Left lung (tissue), 4 donors: ENCODE measurements at regions not wholly inside any gene's neighbourhood (a gene's known extent, or its start where the extent isn't known, plus 50 kb on each side); places are given as distances from the start of the nearest gene placed in this dataset.
A peak's percentile ranks its signal among the peaks of the same experiment; 100 is the strongest.
"Not testable (repeated sequence)": the region's sequence is repeated elsewhere in the genome, so short reads cannot be mapped to it uniquely, and the experiment has no call there.

Experiments used
- ATAC-seq: fragments of 200-7000 bp; cut with Tn5 transposase; one replicate; pipeline ENCODE4 v1.9.1; 2020; ENCODE audit warnings: moderate library complexity
- DNase-seq, 4 donors: peaks; one replicate each; pipeline ENCODE4 v3.0.0-alpha.2; 2013 to 2020
- H3K27ac ChIP-seq, 2 donors: fragments of 200-600 bp; sonication (generic) in 1 of 2; one replicate each; pipeline versions ENCODE4 v1.5.0 to v1.8.0; 2020 to 2021
- H3K27me3 ChIP-seq, 2 donors: fragments of 200-600 bp; sonication (generic) in 1 of 2; one replicate each; pipeline versions ENCODE4 v1.5.0 to v1.8.0; 2020 to 2021
- H3K36me3 ChIP-seq, 2 donors: fragments of 200-600 bp; sonication (generic) in 1 of 2; one replicate each; pipeline versions ENCODE4 v1.5.0 to v1.8.0; 2020 to 2021
- H3K4me1 ChIP-seq, 2 donors: fragments of 200-600 bp; one replicate each; pipeline ENCODE4 v1.8.0; 2021
- H3K4me3 ChIP-seq, 2 donors: fragments of 200-600 bp; sonication (generic) in 1 of 2; one replicate each; pipeline versions ENCODE4 v1.5.0 to v1.8.0; 2020 to 2021; ENCODE audit warnings: mild to moderate bottlenecking in 1 of 2
- H3K9me3 ChIP-seq, 2 donors: fragments of 200-600 bp; sonication (generic) in 1 of 2; one replicate each; pipeline versions ENCODE4 v1.5.0 to v1.8.0; 2020 to 2021
- CTCF ChIP-seq, 2 donors: fragments of 200-600 bp; sonication (generic) in 1 of 2; IDR thresholded peaks; one replicate each; pipeline versions ENCODE4 v1.5.0 to v1.8.0; 2021; ENCODE audit warnings: antibody characterized with exemption in 2 of 2
- intact Hi-C, 2 donors: fragments of 100-400 bp; cut with DNase I; formaldehyde crosslinking; loops; one replicate each; pipeline versions ENCODE4 v1.11.2 to v1.14.2; 2022
- donor health status: DM: no; HTN: yes; CAD: no.
- donor health status: DM: no; HTN: no; CAD: no.

DNA sequence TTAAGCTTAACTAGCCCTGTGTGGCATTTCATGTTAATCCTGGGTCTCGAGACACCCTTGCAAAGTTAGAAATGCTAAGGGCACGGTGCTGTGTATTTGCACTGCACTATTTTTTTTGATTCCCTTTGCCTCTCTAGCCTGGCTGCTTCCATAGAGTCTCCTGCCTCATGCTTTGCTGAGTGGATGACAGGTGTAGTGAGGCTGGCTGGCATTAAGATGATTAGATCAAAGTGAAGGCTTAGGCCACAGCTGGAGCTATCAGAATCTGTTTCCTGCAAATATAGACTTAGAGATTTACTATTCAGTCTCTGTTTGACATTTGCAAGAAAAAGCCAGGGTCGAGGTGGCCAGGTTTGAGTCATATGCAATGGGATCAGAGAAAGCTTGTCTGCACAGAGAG is 791.1 kb downstream of the AACS start:
- no peak for TF ChIP-seq CTCF (IDR thresholded peaks at IDR 0.05)
- Histone ChIP-seq H3K36me3 (no peaks in the 10 kb centered on the region), H3K27me3 (peaks cover 0 to 6% of the 10 kb centered on the region in 2 donors), H3K9me3 (peaks cover 0 to 2% of the 10 kb centered on the region in 2 donors), H3K4me3 (no peak overlapping the region), H3K27ac (no peak overlapping the region), H3K4me1 (no peaks in the 10 kb centered on the region)
- DNase-seq: no peak
- intact Hi-C loops: no loop called here
- ATAC-seq: no peak

GRCh38 chr12:125856896-125857295 is 791.7 kb downstream of the AACS start:
- Histone ChIP-seq H3K27ac (no peak overlapping the region), H3K4me1 (no peaks in the 10 kb centered on the region), H3K27me3 (peaks cover 0 to 12% of the 10 kb centered on the region in 2 donors), H3K36me3 (no peaks in the 10 kb centered on the region), H3K9me3 (peaks cover 0 to 2% of the 10 kb centered on the region in 2 donors), H3K4me3 (no peak overlapping the region)
- no peak for ATAC-seq
- intact Hi-C loops: no loop called here
- no peak for TF ChIP-seq CTCF (IDR thresholded peaks at IDR 0.05)
- no peak for DNase-seq

DNA sequence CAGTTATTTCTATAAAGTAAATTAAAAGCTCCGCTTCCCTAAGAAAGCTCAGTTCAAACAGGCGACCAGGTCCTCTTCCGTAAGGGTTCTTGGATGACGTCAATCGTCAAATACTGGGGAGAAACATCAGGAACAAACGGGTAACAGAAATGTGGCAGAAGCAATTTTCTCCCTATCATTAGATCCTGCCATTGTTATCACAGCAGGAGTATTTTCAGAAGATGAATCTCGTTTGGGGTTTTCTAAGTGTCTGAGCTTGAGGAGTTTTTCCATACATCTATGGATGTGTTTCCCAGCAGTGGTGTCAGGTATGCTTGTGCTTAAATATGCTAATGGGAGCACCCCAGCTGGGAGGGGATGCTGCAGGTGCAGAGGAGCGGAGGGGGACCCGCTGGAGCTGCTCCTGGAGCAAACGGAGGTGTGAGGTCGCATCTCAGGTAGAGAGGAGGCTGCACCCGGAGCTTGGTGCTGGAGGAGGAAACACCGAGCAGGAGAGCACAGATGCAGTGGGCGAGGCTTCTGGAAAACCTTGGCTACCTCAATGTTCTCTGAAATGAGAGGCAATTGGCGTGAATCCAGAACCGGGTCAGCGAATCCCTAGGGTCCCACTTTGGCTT is 795.5 kb downstream of the AACS start:
- peak in 1 of 4 donors; percentile 54 for DNase-seq
- ATAC-seq: no peak
- peaks cover 0 to 19% of the 10 kb centered on the region in 2 donors for H3K9me3 ChIP-seq
- intact Hi-C loops: no loop called here
- TF ChIP-seq CTCF (IDR thresholded peaks at IDR 0.05): no peak
- H3K27ac ChIP-seq: no peak overlapping the region
- peaks cover 0 to 13% of the 10 kb centered on the region in 2 donors for H3K27me3 ChIP-seq
- H3K4me1 ChIP-seq: no peaks in the 10 kb centered on the region
- H3K4me3 ChIP-seq: no peak overlapping the region
- H3K36me3 ChIP-seq: no peaks in the 10 kb centered on the region

DNA sequence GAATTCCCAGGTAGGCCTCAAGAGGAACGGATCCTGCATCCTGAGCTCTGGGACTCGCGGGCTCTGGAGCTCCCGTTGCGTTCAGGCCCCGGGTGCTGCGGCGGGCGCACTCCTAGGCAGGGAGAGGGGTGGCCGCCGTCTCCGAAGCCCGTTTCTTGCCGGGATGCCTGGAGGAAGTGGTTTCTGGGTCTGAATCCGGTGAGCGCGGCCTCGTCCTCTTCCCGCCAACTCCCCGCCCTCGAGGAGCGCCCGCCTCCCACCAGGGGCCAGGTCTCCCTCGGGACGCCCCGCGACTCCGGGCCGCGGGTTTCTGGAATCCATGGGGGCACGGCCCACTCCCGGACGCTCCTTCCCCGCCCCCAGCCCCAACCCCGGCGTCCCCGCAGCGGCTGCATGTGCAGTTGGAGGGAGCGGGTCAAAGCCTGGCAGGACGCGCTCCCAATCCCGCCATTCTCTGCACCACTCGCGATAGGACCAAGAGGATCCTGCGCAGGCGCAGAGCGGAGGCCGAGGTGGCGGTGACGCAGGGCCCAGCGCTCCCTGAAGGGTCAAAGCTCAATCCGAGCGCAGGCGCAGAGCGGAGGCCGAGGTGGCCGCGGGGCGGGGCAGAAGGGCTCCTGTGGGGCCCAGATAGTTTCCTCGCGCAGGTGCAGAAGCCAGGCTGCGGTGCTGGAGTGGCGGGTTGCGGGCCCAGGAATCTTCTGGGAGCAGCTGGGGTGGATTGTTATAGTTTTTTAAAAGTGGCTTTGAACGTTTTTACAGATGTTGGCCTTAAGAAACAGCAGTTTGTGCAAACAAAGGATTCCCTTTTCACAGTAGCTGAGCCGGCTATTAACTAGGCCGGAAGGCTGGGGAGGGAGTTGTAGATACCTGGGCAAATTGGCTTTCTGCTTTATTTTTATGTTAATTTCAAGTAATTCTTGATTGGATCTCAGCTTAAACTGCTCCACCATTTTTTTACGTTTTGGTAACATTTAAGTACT is 796.4 kb downstream of the AACS start:
- peak; percentile 5 to 76 (median 65) for DNase-seq
- intact Hi-C loops: no loop called here
- Histone ChIP-seq H3K27me3 (peaks cover 0 to 13% of the 10 kb centered on the region in 2 donors), H3K4me3 (no peak overlapping the region), H3K9me3 (peaks cover 0 to 21% of the 10 kb centered on the region in 2 donors), H3K36me3 (no peaks in the 10 kb centered on the region), H3K27ac (no peak overlapping the region), H3K4me1 (no peaks in the 10 kb centered on the region)
- ATAC-seq: peak; percentile 93
- no peak for TF ChIP-seq CTCF (IDR thresholded peaks at IDR 0.05)

- H3K36me3 ChIP-seq, ATAC-seq, DNase-seq, intact Hi-C loops, H3K4me3 ChIP-seq, H3K4me1 ChIP-seq, H3K27ac ChIP-seq: not testable (repeated sequence)
- Histone ChIP-seq H3K9me3 (peaks cover 0 to 21% of the 10 kb centered on the region in 2 donors), H3K27me3 (peaks cover 0 to 13% of the 10 kb centered on the region in 2 donors)
Measured at GRCh38 chr12:125865236-125865635, 800.0 kb downstream of the AACS start.
